Astrocyte (in vitro differentiated cells and primary cell): ENCODE measurements at regions not wholly inside any gene's neighbourhood (a gene's known extent, or its start where the extent isn't known, plus 50 kb on each side); places are given as distances from the start of the nearest gene placed in this dataset.

Source experiments
- DNase-seq: peaks from one replicate; pipeline ENCODE4 v3.0.0-alpha.2; 2010; ENCODE audit warnings: low read depth
- FAIRE-seq: peaks from 2 replicates; lab custom pipeline; 2011; peaks lifted over from hg19 to GRCh38; lab: Jason Lieb, UNC
- H2AFZ ChIP-seq: 2 replicates; pipeline ENCODE4 v1.6.0; 2012; ENCODE audit warnings: low read depth, low read length, inconsistent platforms
- H3K27ac ChIP-seq: 2 replicates; pipeline ENCODE4 v1.5.1; 2011; ENCODE audit warnings: low read depth, low read length, inconsistent platforms
- H3K27me3 ChIP-seq: 2 replicates; pipeline ENCODE4 v1.6.0; 2011; ENCODE audit warnings: low read length, inconsistent platforms; ENCODE audit not compliant: insufficient read depth
- H3K36me3 ChIP-seq: 2 replicates; pipeline ENCODE4 v1.5.1; 2011; ENCODE audit warnings: low read length, inconsistent platforms; ENCODE audit not compliant: insufficient read depth
- H3K4me1 ChIP-seq: 2 replicates; pipeline ENCODE4 v1.5.1; 2011; ENCODE audit warnings: low read length, inconsistent platforms; ENCODE audit not compliant: insufficient read depth
- H3K4me2 ChIP-seq: 2 replicates; pipeline ENCODE4 v1.6.0; 2012; ENCODE audit warnings: low read length, inconsistent platforms
- H3K4me3 ChIP-seq: 2 replicates; pipeline ENCODE4 v1.5.1; 2011; ENCODE audit warnings: low read depth, mild to moderate bottlenecking, low read length, inconsistent platforms; ENCODE audit not compliant: insufficient read depth
- H3K79me2 ChIP-seq: 2 replicates; pipeline ENCODE4 v1.6.0; 2012; ENCODE audit warnings: mild to moderate bottlenecking, low read length, inconsistent platforms; ENCODE audit not compliant: insufficient read depth
- H3K9ac ChIP-seq: 2 replicates; pipeline ENCODE4 v1.6.0; 2012; ENCODE audit warnings: mild to moderate bottlenecking, low read length, inconsistent platforms
- H3K9me3 ChIP-seq: 2 replicates; pipeline ENCODE4 v1.5.1; 2012; ENCODE audit warnings: low read depth, mild to moderate bottlenecking, low read length, inconsistent platforms; ENCODE audit not compliant: insufficient read depth
- H4K20me1 ChIP-seq: 2 replicates; pipeline ENCODE4 v1.6.0; 2012; ENCODE audit warnings: low read length, inconsistent platforms; ENCODE audit not compliant: insufficient read depth
- H3K27ac Mint-ChIP-seq: one replicate; pipeline ENCODE4 v1.8.0; 2021; ENCODE audit warnings: mild to moderate bottlenecking, mixed read lengths; ENCODE audit not compliant: unreplicated experiment
- H3K27me3 Mint-ChIP-seq: one replicate; pipeline ENCODE4 v1.8.0; 2021; ENCODE audit warnings: low read depth, mixed read lengths; ENCODE audit not compliant: unreplicated experiment
- H3K36me3 Mint-ChIP-seq: one replicate; pipeline ENCODE4 v1.8.0; 2021; ENCODE audit warnings: low read depth, mixed read lengths; ENCODE audit not compliant: unreplicated experiment
- H3K4me1 Mint-ChIP-seq: one replicate; pipeline ENCODE4 v1.8.0; 2021; ENCODE audit warnings: low read depth, mixed read lengths; ENCODE audit not compliant: unreplicated experiment
- H3K4me3 Mint-ChIP-seq: one replicate; pipeline ENCODE4 v1.8.0; 2021; ENCODE audit warnings: mild to moderate bottlenecking, moderate library complexity, mixed read lengths; ENCODE audit not compliant: unreplicated experiment
- H3K9me3 Mint-ChIP-seq: one replicate; pipeline ENCODE4 v1.8.0; 2021; ENCODE audit warnings: mild to moderate bottlenecking, mixed read lengths; ENCODE audit not compliant: unreplicated experiment
- EZH2 ChIP-seq: IDR thresholded peaks from 2 replicates; pipeline ENCODE4 v1.6.1; 2012; ENCODE audit warnings: mild to moderate bottlenecking, low read length, inconsistent platforms; ENCODE audit not compliant: insufficient read depth
- TF ChIP-seq, protein P1 (sequence below): IDR thresholded peaks from 2 replicates; pipeline ENCODE4 v1.5.1; 2011; ENCODE audit warnings: low read depth, mild to moderate bottlenecking, inconsistent platforms, low read length, moderate library complexity; ENCODE audit not compliant: insufficient read depth

DNA sequence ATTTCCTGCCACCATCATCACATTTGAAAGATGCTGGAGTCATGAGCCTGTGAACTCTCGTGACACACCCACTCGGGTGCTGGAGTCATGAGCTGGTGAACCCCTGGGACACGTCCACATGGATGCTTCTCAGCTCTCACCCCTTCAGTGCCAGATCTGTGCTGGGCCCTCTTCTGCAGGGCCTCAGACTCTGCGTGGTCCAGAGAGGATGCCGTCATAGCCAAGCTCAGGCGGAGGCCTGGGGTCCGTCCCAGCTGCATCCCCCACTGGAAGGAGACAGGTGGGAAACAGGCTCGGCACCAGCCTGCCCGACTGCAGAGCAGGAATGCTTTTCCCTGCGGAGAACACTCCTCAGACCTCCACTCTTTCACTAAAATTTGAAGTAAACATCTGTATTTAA, 156.5 kb upstream of the PPP2R2D start:
- Mint-ChIP-seq H3K9me3 (peaks cover 6% of the 10 kb centered on the region), H3K27ac (no peak overlapping the region), H3K4me3 (no peak overlapping the region), H3K36me3 (no peaks in the 10 kb centered on the region), H3K4me1 (peaks cover 7% of the 10 kb centered on the region), H3K27me3 (peaks cover 28% of the 10 kb centered on the region)
- no peaks in the 10 kb centered on the region for H4K20me1 ChIP-seq
- no peak overlapping the region for H3K4me2 ChIP-seq
- no peak overlapping the region for H3K9ac ChIP-seq
- peaks cover 13% of the 10 kb centered on the region for H3K9me3 ChIP-seq
- no peak overlapping the region for H3K4me3 ChIP-seq
- no peak for FAIRE-seq
- no peak for DNase-seq
- TF ChIP-seq, protein P1, sequence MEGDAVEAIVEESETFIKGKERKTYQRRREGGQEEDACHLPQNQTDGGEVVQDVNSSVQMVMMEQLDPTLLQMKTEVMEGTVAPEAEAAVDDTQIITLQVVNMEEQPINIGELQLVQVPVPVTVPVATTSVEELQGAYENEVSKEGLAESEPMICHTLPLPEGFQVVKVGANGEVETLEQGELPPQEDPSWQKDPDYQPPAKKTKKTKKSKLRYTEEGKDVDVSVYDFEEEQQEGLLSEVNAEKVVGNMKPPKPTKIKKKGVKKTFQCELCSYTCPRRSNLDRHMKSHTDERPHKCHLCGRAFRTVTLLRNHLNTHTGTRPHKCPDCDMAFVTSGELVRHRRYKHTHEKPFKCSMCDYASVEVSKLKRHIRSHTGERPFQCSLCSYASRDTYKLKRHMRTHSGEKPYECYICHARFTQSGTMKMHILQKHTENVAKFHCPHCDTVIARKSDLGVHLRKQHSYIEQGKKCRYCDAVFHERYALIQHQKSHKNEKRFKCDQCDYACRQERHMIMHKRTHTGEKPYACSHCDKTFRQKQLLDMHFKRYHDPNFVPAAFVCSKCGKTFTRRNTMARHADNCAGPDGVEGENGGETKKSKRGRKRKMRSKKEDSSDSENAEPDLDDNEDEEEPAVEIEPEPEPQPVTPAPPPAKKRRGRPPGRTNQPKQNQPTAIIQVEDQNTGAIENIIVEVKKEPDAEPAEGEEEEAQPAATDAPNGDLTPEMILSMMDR = no peak
- TF ChIP-seq EZH2 = no peak
- H3K4me1 ChIP-seq = no peaks in the 10 kb centered on the region
- no peak overlapping the region for H3K27ac ChIP-seq
- H2AFZ ChIP-seq = no peak overlapping the region
- no peaks in the 10 kb centered on the region for H3K36me3 ChIP-seq
- H3K27me3 ChIP-seq = no peaks in the 10 kb centered on the region
- no peaks in the 10 kb centered on the region for H3K79me2 ChIP-seq

DNA sequence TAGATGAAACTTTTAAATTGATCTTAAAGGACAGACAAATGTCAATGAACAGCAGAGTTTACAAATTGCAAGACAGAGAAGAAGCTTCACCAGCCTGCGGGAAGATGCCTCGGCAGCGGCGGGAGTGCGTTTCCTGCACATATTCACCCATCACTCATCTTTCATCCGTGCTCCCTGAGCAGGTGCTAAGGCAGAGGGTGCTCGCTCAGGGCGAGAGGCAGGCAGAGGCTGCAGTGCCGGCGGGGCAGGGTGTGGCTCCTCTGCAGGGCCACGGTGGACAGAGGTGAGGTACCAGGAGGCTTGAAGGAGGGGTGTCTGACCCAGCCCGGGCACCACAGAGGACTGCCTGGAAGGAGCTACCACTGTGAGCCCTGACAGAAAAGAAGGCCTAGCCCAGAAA, 155.2 kb upstream of the PPP2R2D start:
- no peak for TF ChIP-seq EZH2
- TF ChIP-seq, protein P1 = no peak
- H3K9me3 ChIP-seq = peaks cover 5% of the 10 kb centered on the region
- no peaks in the 10 kb centered on the region for H3K79me2 ChIP-seq
- no peak overlapping the region for H3K9ac ChIP-seq
- H3K4me3 ChIP-seq = no peak overlapping the region
- H3K4me2 ChIP-seq = no peak overlapping the region
- no peaks in the 10 kb centered on the region for H3K27me3 ChIP-seq
- H3K4me1 ChIP-seq = no peaks in the 10 kb centered on the region
- Mint-ChIP-seq H3K9me3 (no peaks in the 10 kb centered on the region), H3K27ac (no peak overlapping the region), H3K4me1 (peaks cover 7% of the 10 kb centered on the region), H3K4me3 (no peak overlapping the region), H3K36me3 (no peaks in the 10 kb centered on the region), H3K27me3 (peaks cover 28% of the 10 kb centered on the region)
- H3K27ac ChIP-seq = no peak overlapping the region
- FAIRE-seq (no peak), DNase-seq (no peak)
- H4K20me1 ChIP-seq = no peaks in the 10 kb centered on the region
- H3K36me3 ChIP-seq = no peaks in the 10 kb centered on the region
- H2AFZ ChIP-seq = no peak overlapping the region

DNA sequence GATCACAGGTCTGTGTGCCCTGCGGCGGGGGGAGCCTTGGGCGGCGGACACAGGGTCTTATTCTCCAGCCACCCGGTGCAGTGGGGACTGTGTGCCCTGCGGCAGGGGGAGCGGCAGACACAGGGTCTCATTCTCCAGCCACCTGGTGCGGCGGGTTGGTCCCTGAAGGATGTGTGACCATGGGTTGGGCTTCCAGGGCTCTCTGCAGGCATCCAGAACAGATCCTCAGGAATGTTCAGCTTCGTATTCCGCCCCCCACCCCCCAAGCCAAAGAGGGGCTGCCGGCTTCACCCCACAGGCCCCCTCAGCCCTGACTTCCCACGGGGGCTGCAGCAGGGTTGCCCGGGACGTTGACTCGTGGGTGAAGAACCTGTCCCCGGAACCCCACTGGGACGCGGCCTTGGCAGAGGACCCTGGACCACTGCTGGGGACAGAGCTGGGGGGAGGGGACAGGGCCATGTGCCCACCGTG, 154.5 kb upstream of the PPP2R2D start:
- Histone ChIP-seq H3K9me3 (peaks cover 5% of the 10 kb centered on the region), H3K79me2 (no peaks in the 10 kb centered on the region), H4K20me1 (no peaks in the 10 kb centered on the region), H3K27ac (no peak overlapping the region), H3K9ac (no peak overlapping the region), H3K4me2 (no peak overlapping the region), H3K36me3 (no peaks in the 10 kb centered on the region), H3K4me3 (no peak overlapping the region), H3K27me3 (no peaks in the 10 kb centered on the region), H2AFZ (no peak overlapping the region), H3K4me1 (no peaks in the 10 kb centered on the region)
- no peak overlapping the region for H3K4me3 Mint-ChIP-seq
- DNase-seq (no peak), FAIRE-seq (no peak)
- H3K9me3 Mint-ChIP-seq = no peaks in the 10 kb centered on the region
- H3K4me1 Mint-ChIP-seq = peaks cover 7% of the 10 kb centered on the region
- peaks cover 28% of the 10 kb centered on the region for H3K27me3 Mint-ChIP-seq
- no peaks in the 10 kb centered on the region for H3K36me3 Mint-ChIP-seq
- TF ChIP-seq, protein P1 = no peak
- TF ChIP-seq EZH2 = no peak
- no peak overlapping the region for H3K27ac Mint-ChIP-seq
